SIG-M5 treated with dmso at 0.1 percent for 504 hours (cell line): ENCODE measurements at regions not wholly inside any gene's neighbourhood (a gene's known extent, or its start where the extent isn't known, plus 50 kb on each side); places are given as distances from the start of the nearest gene placed in this dataset.

Experiments
- DNase-seq: peaks from one replicate; lab custom pipeline; 2025; ENCODE audit not compliant: unreplicated experiment; lab: John Stamatoyannopoulos, UW

GRCh38 chr11:31910950-31911576, 99.9 kb upstream of the PAX6 start:
- DNase-seq = no peak

DNA sequence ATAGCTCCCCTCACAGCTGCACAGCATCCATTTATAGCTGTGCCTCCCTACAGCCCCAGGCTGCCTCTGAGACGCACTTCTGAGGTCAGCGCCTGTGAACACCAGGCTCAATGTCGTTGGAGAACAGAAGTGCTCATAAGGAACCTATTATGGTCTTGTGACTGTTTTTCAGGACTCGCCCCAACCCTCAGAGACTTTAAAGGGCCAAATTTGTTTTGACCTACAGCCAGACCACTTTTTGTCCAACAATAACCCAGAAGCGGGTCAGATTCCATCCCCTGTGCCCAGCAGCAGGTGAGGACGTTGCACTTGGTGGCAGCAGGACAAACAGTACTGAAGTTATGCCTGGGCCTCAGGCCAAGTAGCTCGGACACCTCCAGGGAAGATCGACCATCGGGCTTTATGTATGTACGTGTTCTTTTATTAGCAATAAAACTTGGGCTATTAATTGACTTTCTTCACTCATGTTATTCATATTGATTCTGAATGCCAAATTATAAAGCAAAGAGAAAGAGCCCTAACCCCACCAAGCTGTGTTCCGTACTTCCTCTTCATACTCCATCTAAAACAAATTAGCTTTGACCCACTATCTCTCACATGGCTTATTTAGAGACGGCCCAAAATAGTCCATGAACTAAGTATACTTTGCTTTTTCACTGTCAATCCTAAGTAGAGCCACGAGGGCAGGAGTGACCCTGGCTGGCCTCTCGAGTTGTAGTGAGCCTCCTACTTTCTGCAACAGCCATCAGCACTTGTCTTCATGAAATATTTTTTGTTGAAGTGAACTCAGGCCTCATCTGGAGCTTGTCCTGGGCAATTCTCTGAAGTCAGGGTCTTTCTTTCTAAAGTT, 92.3 kb upstream of the PAX6 start:
- DNase-seq = no peak

GRCh38 chr11:31902706-31903105, 91.6 kb upstream of the PAX6 start:
- DNase-seq = no peak

- no peak for DNase-seq
Observed at GRCh38 chr11:31895926-31896325, 84.8 kb upstream of the PAX6 start.

DNA sequence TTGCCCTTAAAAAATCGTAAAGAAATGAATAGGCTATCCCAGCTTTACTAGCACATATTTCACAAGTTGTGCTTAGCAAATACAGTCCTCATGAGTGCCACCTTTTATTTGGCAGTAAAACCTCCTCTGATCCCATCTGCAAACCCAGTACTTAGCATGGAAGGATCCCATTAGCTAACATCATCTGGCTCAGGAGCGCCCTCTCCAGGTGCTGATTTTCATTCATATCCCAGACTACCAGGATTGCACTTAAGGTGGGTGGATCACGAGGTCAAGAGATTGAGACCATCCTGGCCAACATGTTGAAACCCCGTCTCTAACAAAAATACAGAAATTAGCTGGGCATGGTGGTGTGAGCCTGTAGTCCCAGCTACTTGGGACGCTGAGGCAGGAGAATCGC, 76.1 kb upstream of the PAX6 start:
- no peak for DNase-seq

DNA sequence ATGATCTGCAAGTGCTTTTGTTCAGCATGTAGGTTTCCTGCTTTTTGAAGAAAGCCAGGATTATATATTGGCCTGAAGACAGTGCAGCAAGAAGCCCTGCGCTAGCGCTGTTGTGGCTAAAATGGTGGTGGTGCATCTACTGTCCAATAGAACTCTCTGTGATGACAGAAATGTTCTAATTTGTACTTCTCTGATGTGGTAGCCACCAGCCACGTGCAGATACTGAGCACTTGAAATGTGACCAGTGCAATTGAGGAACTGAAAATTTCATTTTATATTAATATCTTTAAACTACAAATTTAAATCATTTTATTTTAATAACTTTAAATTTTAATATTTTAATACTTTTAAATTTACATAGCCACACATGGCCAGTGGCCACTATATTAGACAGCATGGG, 73.0 kb upstream of the PAX6 start:
- DNase-seq = no peak

- no peak for DNase-seq
Observed at GRCh38 chr11:31883435-31883834, 72.3 kb upstream of the PAX6 start.

GRCh38 chr11:31882951-31883392, 71.8 kb upstream of the PAX6 start:
- no peak for DNase-seq

GRCh38 chr11:31881825-31882224, 70.7 kb upstream of the PAX6 start:
- DNase-seq = no peak

GRCh38 chr11:31879681-31880080, 68.6 kb upstream of the PAX6 start:
- no peak for DNase-seq

- DNase-seq = no peak
Observed at GRCh38 chr11:31877863-31878262, 66.7 kb upstream of the PAX6 start.

GRCh38 chr11:31877083-31877482, 66.0 kb upstream of the PAX6 start:
- no peak for DNase-seq

DNA sequence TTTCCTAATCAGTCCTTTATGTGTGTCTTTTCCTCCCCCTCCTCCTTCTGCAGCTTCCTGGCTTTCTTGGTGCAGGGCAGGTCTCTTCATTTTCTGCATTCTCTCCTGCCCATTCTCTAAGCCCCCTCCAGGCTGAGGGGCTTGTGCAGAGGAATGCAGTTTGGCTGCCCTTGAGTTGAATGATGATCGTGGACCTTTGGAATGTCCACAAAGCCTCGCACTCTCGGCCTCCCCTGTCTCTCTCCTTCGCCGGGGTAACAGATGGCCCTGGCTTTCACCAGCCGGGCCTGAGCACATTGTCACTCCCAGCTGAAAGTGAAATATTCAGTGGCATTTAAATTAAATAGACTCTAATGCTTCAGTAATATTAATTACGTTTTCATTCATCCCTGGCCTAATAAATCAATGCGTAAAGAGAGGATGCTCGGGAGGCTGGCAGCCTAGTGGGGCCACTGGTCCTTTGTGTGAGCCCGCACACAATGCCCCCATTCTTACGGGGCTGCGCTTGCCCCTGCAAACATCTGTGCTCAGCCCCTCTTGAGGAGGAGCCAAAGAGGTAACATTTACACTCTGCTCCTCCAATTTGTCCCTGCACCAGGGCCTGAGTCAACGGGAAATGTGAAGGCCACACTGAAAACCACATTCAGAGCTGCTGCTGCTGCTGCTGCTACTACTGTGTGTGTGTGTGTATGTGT, 64.9 kb upstream of the PAX6 start:
- DNase-seq = no peak

- DNase-seq = no peak
Observed at GRCh38 chr11:31874631-31875191, 63.6 kb upstream of the PAX6 start.

DNA sequence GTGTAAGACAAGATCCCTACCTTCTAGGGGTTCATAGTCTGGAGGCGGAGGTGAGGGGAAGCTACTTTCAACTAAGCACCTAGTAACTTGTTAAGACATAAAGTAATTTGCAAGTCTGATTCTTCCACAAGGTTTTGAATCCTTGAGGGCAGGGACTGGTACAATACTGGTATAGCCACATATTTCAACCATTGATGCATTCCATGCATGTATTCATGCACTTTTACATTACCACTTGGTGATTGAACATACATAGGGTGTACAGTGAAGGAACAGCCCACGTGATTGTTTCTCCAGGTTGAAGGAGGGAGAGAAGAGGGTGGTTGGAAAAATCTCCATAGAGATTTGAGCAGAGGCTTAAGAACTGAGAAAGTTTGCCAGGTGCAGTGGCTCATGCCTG, 62.0 kb upstream of the PAX6 start:
- no peak for DNase-seq

DNA sequence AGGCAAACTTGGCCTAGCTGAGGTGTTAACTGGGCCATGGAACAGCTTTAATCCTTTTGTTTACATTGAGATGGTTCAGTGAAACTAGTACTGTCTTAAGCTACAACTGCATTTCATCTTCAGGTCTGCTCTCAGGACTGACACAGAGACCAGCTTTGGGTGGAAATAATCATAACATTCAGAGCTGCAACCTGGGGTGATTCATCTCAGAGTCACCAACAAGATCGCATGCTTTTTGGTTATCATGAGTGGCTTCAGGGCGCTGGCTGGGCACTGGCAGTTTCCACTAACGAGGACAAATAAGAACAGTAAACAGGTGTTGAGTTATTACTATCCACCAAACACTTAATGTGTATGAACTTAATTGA, 60.9 kb upstream of the PAX6 start:
- no peak for DNase-seq

GRCh38 chr11:31871310-31872075, 60.4 kb upstream of the PAX6 start:
- DNase-seq = no peak

GRCh38 chr11:31870609-31871309, 59.6 kb upstream of the PAX6 start:
- no peak for DNase-seq

- no peak for DNase-seq
Observed at GRCh38 chr11:31869986-31870385, 58.9 kb upstream of the PAX6 start.

- no peak for DNase-seq
Observed at GRCh38 chr11:31865606-31866300, 54.6 kb upstream of the PAX6 start.
